Suprapubic skin (tissue), 3 donors: ENCODE measurements at regions not wholly inside any gene's neighbourhood (a gene's known extent, or its start where the extent isn't known, plus 50 kb on each side); places are given as distances from the start of the nearest gene placed in this dataset.

Experiments
- CTCF ChIP-seq, 2 donors: fragments of 200-600 bp in 1 of 2; fragments of 450-650 bp in 1 of 2; sonication (generic) in 1 of 2; IDR thresholded peaks; one replicate each; pipeline ENCODE4 v1.5.1; 2016 to 2019; ENCODE audit warnings: antibody characterized with exemption in 2 of 2, mild to moderate bottlenecking in 1 of 2, moderate library complexity in 1 of 2
- EP300 ChIP-seq: sonication (generic); formaldehyde crosslinking; IDR thresholded peaks from one replicate; pipeline ENCODE4 v1.6.1; 2017; ENCODE audit warnings: antibody characterized with exemption
- POLR2A ChIP-seq, 2 donors: fragments of 450-650 bp; IDR thresholded peaks; one replicate each; pipeline ENCODE4 v1.6.1; 2017; ENCODE audit warnings: antibody characterized with exemption in 2 of 2, mild to moderate bottlenecking in 2 of 2, moderate library complexity in 2 of 2

GRCh38 chr13:50274181-50274580, 258.9 kb downstream of the KCNRG start:
- TF ChIP-seq EP300 (no peak), CTCF (IDR thresholded peaks at IDR 0.05) (no peak), POLR2A (IDR thresholded peaks at IDR 0.05) (no peak)
